PFSK-1 (cell line): ENCODE measurements at regions not wholly inside any gene's neighbourhood (a gene's known extent, or its start where the extent isn't known, plus 50 kb on each side); places are given as distances from the start of the nearest gene placed in this dataset.

Source experiments
- POLR2AphosphoS5 ChIP-seq: IDR thresholded peaks from 2 replicates; pipeline ENCODE4 v1.6.1; 2012; ENCODE audit warnings: low read depth, mild to moderate bottlenecking, control low read depth, low read length, moderate library complexity
- TAF1 ChIP-seq: IDR thresholded peaks from 2 replicates; pipeline ENCODE4 v1.6.1; 2012; ENCODE audit warnings: low read length, control low read depth, borderline replicate concordance; ENCODE audit not compliant: insufficient read depth

- TF ChIP-seq POLR2AphosphoS5 (no peak), TAF1 (no peak)
Measured at GRCh38 chr10:120115959-120116358, 223.4 kb downstream of the SEC23IP start.
